Iris pigment epithelial cell (primary cell): ENCODE measurements at regions not wholly inside any gene's neighbourhood (a gene's known extent, or its start where the extent isn't known, plus 50 kb on each side); places are given as distances from the start of the nearest gene placed in this dataset.
"Not testable (repeated sequence)": the region's sequence is repeated elsewhere in the genome, so short reads cannot be mapped to it uniquely, and the experiment has no call there.

ENCODE experiments used
- DNase-seq: peaks from one replicate; pipeline ENCODE4 v3.0.0-alpha.2; 2011; ENCODE audit warnings: low read depth

GRCh38 chr12:118537481-118537917 lies 161.1 kb downstream of the SUDS3 start:
- DNase-seq: peak; percentile 1

GRCh38 chr12:118541071-118541470 lies 164.7 kb downstream of the SUDS3 start:
- no peak for DNase-seq

- DNase-seq: no peak
These were observed 165.6 kb downstream of the SUDS3 start for GRCh38 chr12:118541934-118542333.

- no peak for DNase-seq
These were observed 167.3 kb downstream of the SUDS3 start for GRCh38 chr12:118543651-118544050.

GRCh38 chr12:118544569-118544968 lies 168.2 kb downstream of the SUDS3 start:
- peak; percentile 87 for DNase-seq

GRCh38 chr12:118547606-118548005 lies 171.3 kb downstream of the SUDS3 start:
- not testable (repeated sequence) for DNase-seq

- no peak for DNase-seq
These were observed 172.6 kb downstream of the SUDS3 start for GRCh38 chr12:118548887-118549509.

- DNase-seq: peak; percentile 13
These were observed 173.2 kb downstream of the SUDS3 start for GRCh38 chr12:118549510-118549980.

- no peak for DNase-seq
These were observed 177.6 kb downstream of the SUDS3 start for GRCh38 chr12:118553856-118554504.

- DNase-seq: no peak
These were observed 182.6 kb downstream of the SUDS3 start for GRCh38 chr12:118558941-118559340.

GRCh38 chr12:118560733-118561132 lies 184.4 kb downstream of the SUDS3 start:
- no peak for DNase-seq

GRCh38 chr12:118571730-118572129 lies 195.4 kb downstream of the SUDS3 start:
- DNase-seq: no peak

GRCh38 chr12:118574288-118574687 lies 197.9 kb downstream of the SUDS3 start:
- no peak for DNase-seq

GRCh38 chr12:118575730-118576129 lies 199.4 kb downstream of the SUDS3 start:
- DNase-seq: no peak

GRCh38 chr12:118581371-118581770 lies 205.0 kb downstream of the SUDS3 start:
- DNase-seq: no peak

- no peak for DNase-seq
These were observed 206.5 kb downstream of the SUDS3 start for GRCh38 chr12:118582863-118583262.

GRCh38 chr12:118586433-118586832 lies 210.1 kb downstream of the SUDS3 start:
- DNase-seq: no peak

GRCh38 chr12:118589162-118589561 lies 212.8 kb downstream of the SUDS3 start:
- no peak for DNase-seq

- no peak for DNase-seq
These were observed 214.2 kb downstream of the SUDS3 start for GRCh38 chr12:118590406-118591150.

- DNase-seq: no peak
These were observed 227.4 kb downstream of the SUDS3 start for GRCh38 chr12:118603610-118604361.

- no peak for DNase-seq
These were observed 230.3 kb downstream of the SUDS3 start for GRCh38 chr12:118606690-118607089.

- no peak for DNase-seq
These were observed 231.5 kb downstream of the SUDS3 start for GRCh38 chr12:118607831-118608230.
